ENCODE measurements at regions not wholly inside any gene's neighbourhood (a gene's known extent, or its start where the extent isn't known, plus 50 kb on each side); places are given as distances from the start of the nearest gene placed in this dataset.
"Not testable (repeated sequence)": the region's sequence is repeated elsewhere in the genome, so short reads cannot be mapped to it uniquely, and the experiment has no call there.

GRCh38 chr22:26972915-26973314 is 315.5 kb downstream of the MIAT start:
- not testable (repeated sequence) for TF ChIP-seq CTCF (IDR thresholded peaks at IDR 0.05; ENCODE audit: low read length); EZH2 (optimal IDR thresholded peaks at IDR 0.05; ENCODE audit: low read depth, low read length); EZH2phosphoT487 (IDR thresholded peaks at IDR 0.05; ENCODE audit: low read length)

Measured in MM.1S (cell line).